ENCODE measurements at regions not wholly inside any gene's neighbourhood (a gene's known extent, or its start where the extent isn't known, plus 50 kb on each side); places are given as distances from the start of the nearest gene placed in this dataset.
"Not testable (repeated sequence)": the region's sequence is repeated elsewhere in the genome, so short reads cannot be mapped to it uniquely, and the experiment has no call there.

GRCh38 chr13:111562716-111563115, 242.3 kb downstream of the TEX29 start:
- no peak for DNase-seq

- no peak for DNase-seq
These were observed 244.2 kb downstream of the TEX29 start for GRCh38 chr13:111564606-111565005.

GRCh38 chr13:111565400-111565799, 245.0 kb downstream of the TEX29 start:
- DNase-seq: no peak

- no peak for DNase-seq
These were observed 246.1 kb downstream of the TEX29 start for GRCh38 chr13:111566567-111566966.

GRCh38 chr13:111567637-111568036, 247.2 kb downstream of the TEX29 start:
- no peak for DNase-seq

- no peak for DNase-seq
These were observed 247.8 kb downstream of the TEX29 start for GRCh38 chr13:111568290-111568689.

- DNase-seq: no peak
These were observed 250.5 kb downstream of the TEX29 start for GRCh38 chr13:111570911-111571310.

GRCh38 chr13:111572956-111573761, 252.7 kb downstream of the TEX29 start:
- no peak for DNase-seq

- DNase-seq: no peak
These were observed 253.4 kb downstream of the TEX29 start for GRCh38 chr13:111573801-111574200.

- no peak for DNase-seq
These were observed 254.8 kb downstream of the TEX29 start for GRCh38 chr13:111575276-111575675.

GRCh38 chr13:111575719-111576118, 255.3 kb downstream of the TEX29 start:
- DNase-seq: no peak

- DNase-seq: no peak
These were observed 256.9 kb downstream of the TEX29 start for GRCh38 chr13:111577208-111577828.

- DNase-seq: no peak
These were observed 257.6 kb downstream of the TEX29 start for GRCh38 chr13:111577956-111578605.

- no peak for DNase-seq
These were observed 263.7 kb downstream of the TEX29 start for GRCh38 chr13:111584101-111584672.

- no peak for DNase-seq
These were observed 264.4 kb downstream of the TEX29 start for GRCh38 chr13:111584870-111585269.

- no peak for DNase-seq
These were observed 265.8 kb downstream of the TEX29 start for GRCh38 chr13:111586291-111586690.

GRCh38 chr13:111587249-111587648, 266.8 kb downstream of the TEX29 start:
- DNase-seq: no peak

GRCh38 chr13:111589321-111589720, 268.9 kb downstream of the TEX29 start:
- DNase-seq: no peak

GRCh38 chr13:111589992-111590391, 269.6 kb downstream of the TEX29 start:
- no peak for DNase-seq

GRCh38 chr13:111590796-111591195, 270.4 kb downstream of the TEX29 start:
- DNase-seq: no peak

- DNase-seq: not testable (repeated sequence)
These were observed 273.0 kb downstream of the TEX29 start for GRCh38 chr13:111593490-111593889.

- DNase-seq: no peak
These were observed 274.2 kb downstream of the TEX29 start for GRCh38 chr13:111594606-111595005.

GRCh38 chr13:111595276-111595675, 274.8 kb downstream of the TEX29 start:
- no peak for DNase-seq

- DNase-seq: no peak
These were observed 275.3 kb downstream of the TEX29 start for GRCh38 chr13:111595791-111596190.

Measured in NCI-H226 (cell line).